OCI-LY1 (cell line): ENCODE measurements at regions not wholly inside any gene's neighbourhood (a gene's known extent, or its start where the extent isn't known, plus 50 kb on each side); places are given as distances from the start of the nearest gene placed in this dataset.

Experiments
- CTCF ChIP-seq: fragments of 200-600 bp; sonication (generic), shearing (Covaris generic); IDR thresholded peaks from 2 replicates; pipeline ENCODE4 v1.5.1; 2017; ENCODE audit warnings: mild to moderate bottlenecking, antibody characterized with exemption, low read length, moderate library complexity, mixed read lengths
- EZH2 ChIP-seq: fragments of 200-600 bp; sonication (generic), shearing (Covaris generic); IDR thresholded peaks from 2 replicates; pipeline ENCODE4 v1.8.0; 2017; ENCODE audit warnings: borderline replicate concordance, mixed run types, mild to moderate bottlenecking, antibody characterized with exemption, low read length, moderate library complexity, mixed read lengths

- TF ChIP-seq CTCF (no peak), EZH2 (no peak)
Observed at GRCh38 chr22:47251911-47252310, 489.5 kb downstream of the TBC1D22A start.
